GM19467 (cell line): ENCODE measurements at regions not wholly inside any gene's neighbourhood (a gene's known extent, or its start where the extent isn't known, plus 50 kb on each side); places are given as distances from the start of the nearest gene placed in this dataset.
A peak's percentile ranks its signal among the peaks of the same experiment; 100 is the strongest.
"Not testable (repeated sequence)": the region's sequence is repeated elsewhere in the genome, so short reads cannot be mapped to it uniquely, and the experiment has no call there.

Experiments used
- ATAC-seq: cut with Tn5 transposase; IDR thresholded peaks from one replicate; pipeline ENCODE4 v1.9.1; 2021; ENCODE audit warnings: mild to moderate bottlenecking, moderate library complexity; ENCODE audit not compliant: unreplicated experiment

GRCh38 chr2:215889240-215889969 is 123.9 kb downstream of the MREG start:
- ATAC-seq: not testable (repeated sequence)

GRCh38 chr2:215888680-215889079 is 124.7 kb downstream of the MREG start:
- ATAC-seq: no peak

GRCh38 chr2:215887303-215887702 is 126.0 kb downstream of the MREG start:
- ATAC-seq: no peak

- no peak for ATAC-seq
Measured at GRCh38 chr2:215886022-215886421, 127.3 kb downstream of the MREG start.

- no peak for ATAC-seq
Measured at GRCh38 chr2:215885536-215885935, 127.8 kb downstream of the MREG start.

GRCh38 chr2:215884451-215885087 is 128.8 kb downstream of the MREG start:
- ATAC-seq: no peak

- ATAC-seq: no peak
Measured at GRCh38 chr2:215883799-215884198, 129.6 kb downstream of the MREG start.

GRCh38 chr2:215882689-215883088 is 130.7 kb downstream of the MREG start:
- ATAC-seq: no peak

GRCh38 chr2:215881582-215881981 is 131.8 kb downstream of the MREG start:
- no peak for ATAC-seq

- no peak for ATAC-seq
Measured at GRCh38 chr2:215880970-215881369, 132.4 kb downstream of the MREG start.

- ATAC-seq: no peak
Measured at GRCh38 chr2:215879977-215880940, 133.1 kb downstream of the MREG start.

- ATAC-seq: no peak
Measured at GRCh38 chr2:215879331-215879730, 134.0 kb downstream of the MREG start.

GRCh38 chr2:215878476-215879063 is 134.8 kb downstream of the MREG start:
- no peak for ATAC-seq

GRCh38 chr2:215876937-215877238 is 136.5 kb downstream of the MREG start:
- ATAC-seq: no peak

GRCh38 chr2:215876139-215876936 is 137.0 kb downstream of the MREG start:
- no peak for ATAC-seq

- ATAC-seq: no peak
Measured at GRCh38 chr2:215874418-215874817, 138.9 kb downstream of the MREG start.

- ATAC-seq: peak; percentile 64
Measured at GRCh38 chr2:215870986-215871385, 142.4 kb downstream of the MREG start.

GRCh38 chr2:215870088-215870490 is 143.3 kb downstream of the MREG start:
- ATAC-seq: no peak

GRCh38 chr2:215868846-215869543 is 144.4 kb downstream of the MREG start:
- ATAC-seq: no peak

- no peak for ATAC-seq
Measured at GRCh38 chr2:215866606-215867005, 146.7 kb downstream of the MREG start.
